Stimulated activated CD4-positive, alpha-beta T cell treated with anti-CD3 and anti-CD28 coated beads, Interleukin-1b, Interleukin-23, amount 100 ng/mL, for 24 hours (primary cell): ENCODE measurements at regions not wholly inside any gene's neighbourhood (a gene's known extent, or its start where the extent isn't known, plus 50 kb on each side); places are given as distances from the start of the nearest gene placed in this dataset.
"Not testable (repeated sequence)": the region's sequence is repeated elsewhere in the genome, so short reads cannot be mapped to it uniquely, and the experiment has no call there.

Source experiments
- DNase-seq, 4 experiments: peaks; one replicate each; pipeline ENCODE4 v3.0.0-alpha.2; 2020; ENCODE audit warnings: low read depth in 4 of 4, low spot score in 1 of 4

DNA sequence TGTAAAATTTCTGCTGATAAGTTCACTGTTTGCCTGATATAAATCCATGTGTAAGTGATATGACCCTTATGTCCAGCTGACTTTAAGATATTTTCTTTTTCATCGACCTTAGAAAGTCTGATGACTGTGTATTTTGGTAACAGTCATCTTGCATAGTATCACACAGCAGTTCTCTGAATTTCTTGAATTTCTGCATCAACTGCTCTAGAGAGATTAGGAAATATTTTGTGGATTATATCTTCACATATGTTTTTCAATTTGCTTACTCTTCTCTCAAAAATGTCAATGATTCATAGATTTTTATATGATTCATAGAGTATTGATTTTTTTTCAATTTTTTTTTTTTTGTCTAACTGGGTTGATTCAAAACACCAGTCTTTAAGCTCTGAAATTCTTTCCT, 945.3 kb downstream of the TRIB2 start:
- no peak for DNase-seq

GRCh38 chr2:13666582-13667414, 950.1 kb downstream of the TRIB2 start:
- DNase-seq: no peak

DNA sequence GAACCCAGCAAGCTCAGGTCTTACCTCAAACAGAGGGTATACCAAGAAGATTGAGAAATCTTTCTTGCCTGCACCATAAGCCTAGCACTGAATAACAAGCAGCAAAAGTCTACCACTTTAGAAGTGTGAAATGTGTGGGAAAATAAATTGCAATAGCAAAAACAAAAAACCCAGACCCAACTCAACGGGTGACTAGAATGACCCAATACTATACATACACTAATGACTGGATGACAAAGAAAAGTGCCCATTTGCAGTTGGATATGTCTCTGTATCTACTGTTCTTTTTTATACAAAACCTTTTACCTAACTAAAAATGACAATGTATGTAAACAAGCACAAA, 950.6 kb downstream of the TRIB2 start:
- DNase-seq: no peak

GRCh38 chr2:13669607-13670006, 952.9 kb downstream of the TRIB2 start:
- no peak for DNase-seq

- not testable (repeated sequence) for DNase-seq
Observed at GRCh38 chr2:13673821-13674220, 957.1 kb downstream of the TRIB2 start.

DNA sequence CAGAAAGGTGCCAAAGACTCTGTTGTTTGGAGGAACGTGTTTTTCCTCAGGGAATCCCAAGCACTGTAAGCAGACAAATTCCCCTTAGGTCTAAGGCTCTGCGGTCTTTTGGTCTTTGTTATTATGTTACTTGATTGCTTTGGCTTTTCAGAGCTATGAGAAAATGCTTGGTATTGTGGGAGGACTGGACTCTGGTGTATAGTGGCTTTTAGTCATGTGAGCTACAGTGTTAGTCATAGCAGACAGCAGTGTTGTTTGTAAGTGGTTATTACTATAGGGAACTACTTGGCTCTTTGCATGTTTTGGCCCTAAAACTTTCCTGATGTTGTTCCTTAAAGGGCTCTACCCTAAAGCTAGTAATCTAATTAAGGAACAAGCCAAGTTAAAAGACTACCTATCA, 956.2 kb upstream of the LRATD1 start:
- DNase-seq: no peak

DNA sequence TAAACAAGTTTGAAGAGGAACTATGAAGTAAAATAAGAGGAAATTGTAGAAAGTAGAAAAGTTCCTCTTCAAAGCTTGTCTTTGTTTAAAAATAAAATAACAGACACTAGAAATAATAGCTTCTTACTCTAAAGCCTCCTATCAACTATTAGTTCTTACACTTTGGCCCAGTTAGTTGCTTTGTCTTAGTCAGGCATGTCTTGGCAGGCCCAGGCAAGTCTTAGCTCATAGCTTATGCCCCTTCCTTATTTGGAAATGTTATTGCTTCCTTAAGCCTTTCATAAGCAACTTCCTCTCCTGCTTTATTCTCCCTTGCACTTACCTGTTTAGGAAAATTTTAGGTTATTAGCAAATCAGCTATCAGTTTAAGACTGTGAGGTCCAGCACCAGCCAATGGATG, 950.6 kb upstream of the LRATD1 start:
- DNase-seq: no peak

GRCh38 chr2:13682540-13683272, 949.8 kb upstream of the LRATD1 start:
- DNase-seq: no peak

DNA sequence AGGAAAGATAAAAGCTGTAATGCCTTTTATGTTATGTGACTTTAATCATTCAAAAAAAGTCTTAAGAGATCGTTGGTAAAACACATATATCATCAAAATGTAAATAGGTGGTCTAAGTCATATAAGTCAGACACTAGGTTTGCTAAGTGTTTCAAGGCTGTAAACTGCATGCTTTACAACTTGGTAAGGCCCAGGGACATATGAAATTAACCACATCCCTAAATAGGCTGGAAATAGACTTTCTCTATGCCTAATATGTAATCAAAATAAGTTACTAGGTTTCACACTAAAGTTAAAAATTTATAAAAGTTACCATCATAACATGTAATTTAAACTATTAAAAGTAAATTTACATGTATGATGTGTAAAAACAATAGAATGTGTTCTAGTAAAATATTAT, 946.3 kb upstream of the LRATD1 start:
- DNase-seq: no peak

DNA sequence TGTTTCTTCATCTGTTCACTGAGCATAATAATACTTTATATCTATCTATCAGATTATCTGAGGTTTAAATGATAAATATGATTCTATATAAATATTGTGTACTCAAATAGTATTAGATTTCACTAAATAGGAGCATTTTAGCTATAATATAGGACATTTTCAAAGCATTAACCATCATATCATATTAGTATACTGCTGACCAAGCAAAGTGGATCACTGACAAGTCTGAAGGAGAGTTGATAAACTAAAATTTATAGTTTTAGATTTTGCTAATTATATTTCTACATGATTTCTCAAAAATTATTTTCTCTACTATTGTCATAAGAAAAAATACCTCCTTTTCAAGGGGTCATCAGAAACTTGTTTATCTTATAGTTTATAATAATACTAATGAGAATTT, 937.8 kb upstream of the LRATD1 start:
- no peak for DNase-seq

- no peak for DNase-seq
Observed at GRCh38 chr2:13696601-13697000, 935.9 kb upstream of the LRATD1 start.

DNA sequence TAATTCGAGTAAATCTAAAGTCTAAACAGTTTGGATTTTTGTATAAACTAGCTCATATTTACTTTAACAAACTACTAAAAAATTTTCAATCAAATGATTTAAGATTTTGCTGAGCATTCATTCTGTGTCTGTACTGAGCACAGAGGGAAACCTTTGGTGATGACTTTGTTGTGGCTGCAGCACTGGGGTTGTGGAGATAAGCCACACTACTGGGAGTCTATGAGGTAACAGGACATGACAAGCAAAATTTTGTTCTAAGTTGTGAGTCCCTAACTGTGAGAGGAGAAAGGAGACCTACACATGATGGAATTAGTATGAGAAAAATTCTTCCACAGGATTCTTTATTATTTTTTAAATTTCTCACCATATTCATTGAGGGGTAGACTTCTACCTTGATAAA, 933.7 kb upstream of the LRATD1 start:
- DNase-seq: no peak

GRCh38 chr2:13699939-13700338, 932.6 kb upstream of the LRATD1 start:
- not testable (repeated sequence) for DNase-seq

- DNase-seq: no peak
Observed at GRCh38 chr2:13711154-13711553, 921.4 kb upstream of the LRATD1 start.

DNA sequence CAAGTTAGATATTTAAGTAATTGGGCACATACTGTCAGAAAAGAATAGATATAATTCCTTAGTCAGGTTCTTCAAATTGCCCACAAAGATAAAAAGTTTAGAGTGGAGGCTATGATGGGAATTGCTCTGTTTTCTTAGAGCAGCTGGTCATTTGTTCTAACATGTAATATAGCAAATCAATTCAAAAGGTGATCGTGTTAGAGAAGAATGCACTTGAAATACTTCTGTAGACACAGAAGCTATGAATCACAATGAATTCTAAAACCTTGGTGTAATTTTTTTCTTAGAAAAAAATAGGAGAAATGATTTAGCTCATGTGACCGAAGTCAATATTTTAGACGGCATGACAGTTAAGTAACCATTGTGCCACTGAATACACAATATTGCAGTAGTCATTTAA, 918.1 kb upstream of the LRATD1 start:
- DNase-seq: no peak

DNA sequence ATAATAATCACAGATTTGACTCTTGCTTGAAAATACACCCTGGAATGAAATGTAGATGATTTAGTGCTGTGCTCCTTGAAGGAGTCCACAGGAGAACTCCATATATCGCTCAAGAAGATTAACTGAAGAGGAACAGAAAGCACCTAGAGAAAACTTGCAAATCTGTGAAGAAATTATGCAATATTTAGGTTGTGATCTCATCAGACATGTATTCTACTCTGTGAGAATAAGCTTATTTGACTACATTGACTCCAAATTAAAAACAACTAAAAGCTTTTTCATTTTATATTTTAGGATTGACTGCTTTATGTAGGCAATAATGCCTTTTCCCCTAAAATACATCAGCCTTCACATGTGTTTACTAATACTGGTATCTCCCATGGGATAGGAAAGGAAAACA, 906.6 kb upstream of the LRATD1 start:
- no peak for DNase-seq

DNA sequence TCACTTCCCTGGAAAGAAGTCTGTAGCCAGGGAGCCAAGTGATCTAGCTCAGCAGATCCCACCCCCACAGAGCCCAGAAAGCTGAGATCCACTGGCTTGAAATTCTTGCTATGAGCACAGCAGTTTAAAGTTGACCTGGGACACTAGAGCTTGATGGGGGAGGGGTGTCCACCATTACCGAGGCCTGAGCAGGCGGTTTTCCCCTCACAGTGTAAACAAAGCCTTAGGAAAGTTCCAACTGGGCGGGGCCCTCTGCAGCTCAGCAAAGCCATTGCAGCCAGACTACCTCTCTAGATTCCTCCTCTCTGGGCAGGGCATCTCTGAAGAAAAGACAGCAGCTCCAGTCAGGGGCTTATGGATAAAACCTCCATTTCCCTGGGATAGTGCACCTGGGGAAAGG, 887.2 kb upstream of the LRATD1 start:
- DNase-seq: no peak

GRCh38 chr2:13751955-13752354, 880.6 kb upstream of the LRATD1 start:
- no peak for DNase-seq

DNA sequence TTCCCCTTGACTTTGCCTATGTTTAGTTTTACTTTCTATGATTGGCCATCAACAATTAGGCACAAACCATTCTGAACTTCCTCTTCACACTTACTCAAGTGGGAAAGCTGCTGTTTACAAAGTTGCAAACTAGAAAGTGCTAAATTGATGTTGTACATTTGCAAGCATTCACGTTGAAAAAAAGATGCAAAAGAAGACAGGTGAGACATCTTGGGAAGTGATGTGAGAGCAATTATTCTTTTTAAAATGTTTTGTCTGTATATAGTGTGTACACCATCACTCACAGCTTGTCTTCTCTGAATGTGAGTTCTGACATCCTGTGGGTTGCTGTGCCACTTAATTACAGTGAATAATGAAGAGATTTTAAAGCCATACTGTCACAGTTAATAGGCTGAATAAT, 874.1 kb upstream of the LRATD1 start:
- no peak for DNase-seq

GRCh38 chr2:13768274-13768673, 864.2 kb upstream of the LRATD1 start:
- no peak for DNase-seq

GRCh38 chr2:13770279-13770678, 862.2 kb upstream of the LRATD1 start:
- no peak for DNase-seq

GRCh38 chr2:13779996-13780395, 852.5 kb upstream of the LRATD1 start:
- no peak for DNase-seq
